Lower leg skin (tissue), 3 donors: ENCODE measurements at regions not wholly inside any gene's neighbourhood (a gene's known extent, or its start where the extent isn't known, plus 50 kb on each side); places are given as distances from the start of the nearest gene placed in this dataset.

Experiments
- CTCF ChIP-seq, 3 donors: fragments of 450-650 bp; IDR thresholded peaks; one replicate each; pipeline ENCODE4 v1.5.1; 2016; ENCODE audit warnings: antibody characterized with exemption in 3 of 3, mild to moderate bottlenecking in 3 of 3, moderate library complexity in 2 of 3
- POLR2A ChIP-seq, 2 donors: fragments of 450-650 bp; IDR thresholded peaks; one replicate each; pipeline ENCODE4 v1.6.1; 2016 to 2017; ENCODE audit warnings: antibody characterized with exemption in 2 of 2, mild to moderate bottlenecking in 1 of 2, moderate library complexity in 1 of 2

GRCh38 chr3:178184833-178185232 is 351.4 kb upstream of the KCNMB2 start:
- TF ChIP-seq CTCF (IDR thresholded peaks at IDR 0.05) (no peak), POLR2A (IDR thresholded peaks at IDR 0.05) (no peak)
